ENCODE measurements at regions not wholly inside any gene's neighbourhood (a gene's known extent, or its start where the extent isn't known, plus 50 kb on each side); places are given as distances from the start of the nearest gene placed in this dataset.

GRCh38 chr4:145301386-145302080, 121.1 kb upstream of the OTUD4 start:
- TF ChIP-seq CTCF (IDR thresholded peaks at IDR 0.05) (no peak), POLR2A (IDR thresholded peaks at IDR 0.05; ENCODE audit: low read depth) (no peak)
